DOHH2 (cell line): ENCODE measurements at regions not wholly inside any gene's neighbourhood (a gene's known extent, or its start where the extent isn't known, plus 50 kb on each side); places are given as distances from the start of the nearest gene placed in this dataset.

Source experiments
- H3F3A ChIP-seq: fragments of 200-600 bp; sonication (generic), shearing (Covaris generic); 2 replicates; pipeline ENCODE4 v1.6.0; 2016; ENCODE audit warnings: antibody characterized with exemption, mild to moderate bottlenecking; ENCODE audit not compliant: control insufficient read depth, insufficient read depth
- H3K27ac ChIP-seq: fragments of 200-600 bp; sonication (generic); 2 replicates; pipeline ENCODE4 v1.5.1; 2014; ENCODE audit warnings: low read depth, mild to moderate bottlenecking, low read length, moderate library complexity
- H3K27me3 ChIP-seq: fragments of 200-600 bp; sonication (generic); 2 replicates; pipeline ENCODE4 v1.6.1; 2014; ENCODE audit warnings: mild to moderate bottlenecking, low read length, mixed read lengths; ENCODE audit not compliant: control insufficient read depth
- H3K36me3 ChIP-seq: fragments of 200-600 bp; sonication (generic); 2 replicates; pipeline ENCODE4 v1.6.1; 2014; ENCODE audit warnings: mild to moderate bottlenecking, low read length, moderate library complexity, mixed read lengths; ENCODE audit not compliant: control insufficient read depth
- H3K4me1 ChIP-seq: fragments of 200-600 bp; sonication (generic); 2 replicates; pipeline ENCODE4 v1.6.1; 2014; ENCODE audit warnings: mild to moderate bottlenecking, low read length, mixed read lengths; ENCODE audit not compliant: control insufficient read depth
- H3K4me2 ChIP-seq: fragments of 200-600 bp; sonication (generic); 2 replicates; pipeline ENCODE4 v1.6.0; 2014; ENCODE audit warnings: mild to moderate bottlenecking, low read length, moderate library complexity
- H3K4me3 ChIP-seq: fragments of 200-600 bp; sonication (generic); 2 replicates; pipeline ENCODE4 v1.5.1; 2014; ENCODE audit warnings: mild to moderate bottlenecking, low read length, mixed read lengths
- H3K79me2 ChIP-seq: fragments of 200-600 bp; sonication (generic); 2 replicates; pipeline ENCODE4 v1.6.1; 2014; ENCODE audit warnings: mild to moderate bottlenecking, low read length, mixed read lengths; ENCODE audit not compliant: control insufficient read depth
- H3K9me2 ChIP-seq: fragments of 200-600 bp; sonication (generic); replicated peaks from 2 replicates; pipeline ENCODE4 v1.6.1; 2014; ENCODE audit warnings: mild to moderate bottlenecking, low read length, mixed read lengths; ENCODE audit not compliant: control insufficient read depth
- H3K9me3 ChIP-seq: fragments of 200-600 bp; sonication (generic); 2 replicates; pipeline ENCODE4 v1.6.1; 2014; ENCODE audit warnings: antibody characterized with exemption, low read length, mixed read lengths; ENCODE audit not compliant: control insufficient read depth, insufficient read depth
- H4K20me1 ChIP-seq: fragments of 200-600 bp; sonication (generic); 2 replicates; pipeline ENCODE4 v1.6.0; 2014; ENCODE audit warnings: low read depth, mild to moderate bottlenecking, antibody characterized with exemption, low read length, moderate library complexity; ENCODE audit not compliant: control insufficient read depth, insufficient read depth
- EZH2phosphoT487 ChIP-seq: fragments of 200-600 bp; sonication (generic); IDR thresholded peaks from 2 replicates; pipeline ENCODE4 v1.6.1; 2017; ENCODE audit warnings: borderline replicate concordance, mild to moderate bottlenecking, antibody characterized with exemption, low read length, moderate library complexity, mixed read lengths
- TF ChIP-seq, protein P1 (sequence below): fragments of 200-600 bp; sonication (generic); IDR thresholded peaks from one replicate; pipeline ENCODE4 v1.5.1; 2014; ENCODE audit warnings: antibody characterized with exemption, mild to moderate bottlenecking, low read depth, low read length; ENCODE audit not compliant: poor library complexity, severe bottlenecking

DNA sequence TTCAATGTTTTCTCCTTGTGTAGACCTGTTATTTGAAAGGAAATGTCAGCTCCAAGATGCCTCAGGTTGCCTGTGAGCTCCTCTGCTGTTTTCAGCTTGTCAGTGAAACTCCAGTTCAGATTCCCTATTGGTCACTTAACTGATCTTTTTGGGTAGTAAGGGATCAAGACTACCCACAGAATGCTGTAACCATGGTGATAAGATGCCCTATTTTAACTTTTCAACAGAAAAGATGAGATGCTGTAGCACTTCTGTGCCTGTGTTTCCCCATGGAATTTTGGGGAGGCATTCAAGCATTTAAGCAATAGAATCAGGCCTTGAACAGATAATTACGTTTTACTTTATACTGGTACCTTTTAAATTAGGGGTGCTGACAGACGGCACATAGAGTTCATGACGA, 106.6 kb upstream of the H2AZ1 start:
- Histone ChIP-seq H3K4me2 (no peak overlapping the region), H3K27ac (no peak overlapping the region), H3K27me3 (peaks cover 7% of the 10 kb centered on the region), H4K20me1 (no peaks in the 10 kb centered on the region), H3K79me2 (no peaks in the 10 kb centered on the region), H3K9me3 (no peaks in the 10 kb centered on the region), H3K4me1 (no peaks in the 10 kb centered on the region), H3K4me3 (no peak overlapping the region), H3F3A (no peaks in the 10 kb centered on the region), H3K9me2 (no peaks in the 10 kb centered on the region), H3K36me3 (no peaks in the 10 kb centered on the region)
- TF ChIP-seq, protein P1, sequence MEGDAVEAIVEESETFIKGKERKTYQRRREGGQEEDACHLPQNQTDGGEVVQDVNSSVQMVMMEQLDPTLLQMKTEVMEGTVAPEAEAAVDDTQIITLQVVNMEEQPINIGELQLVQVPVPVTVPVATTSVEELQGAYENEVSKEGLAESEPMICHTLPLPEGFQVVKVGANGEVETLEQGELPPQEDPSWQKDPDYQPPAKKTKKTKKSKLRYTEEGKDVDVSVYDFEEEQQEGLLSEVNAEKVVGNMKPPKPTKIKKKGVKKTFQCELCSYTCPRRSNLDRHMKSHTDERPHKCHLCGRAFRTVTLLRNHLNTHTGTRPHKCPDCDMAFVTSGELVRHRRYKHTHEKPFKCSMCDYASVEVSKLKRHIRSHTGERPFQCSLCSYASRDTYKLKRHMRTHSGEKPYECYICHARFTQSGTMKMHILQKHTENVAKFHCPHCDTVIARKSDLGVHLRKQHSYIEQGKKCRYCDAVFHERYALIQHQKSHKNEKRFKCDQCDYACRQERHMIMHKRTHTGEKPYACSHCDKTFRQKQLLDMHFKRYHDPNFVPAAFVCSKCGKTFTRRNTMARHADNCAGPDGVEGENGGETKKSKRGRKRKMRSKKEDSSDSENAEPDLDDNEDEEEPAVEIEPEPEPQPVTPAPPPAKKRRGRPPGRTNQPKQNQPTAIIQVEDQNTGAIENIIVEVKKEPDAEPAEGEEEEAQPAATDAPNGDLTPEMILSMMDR: no peak
- TF ChIP-seq EZH2phosphoT487: no peak

DNA sequence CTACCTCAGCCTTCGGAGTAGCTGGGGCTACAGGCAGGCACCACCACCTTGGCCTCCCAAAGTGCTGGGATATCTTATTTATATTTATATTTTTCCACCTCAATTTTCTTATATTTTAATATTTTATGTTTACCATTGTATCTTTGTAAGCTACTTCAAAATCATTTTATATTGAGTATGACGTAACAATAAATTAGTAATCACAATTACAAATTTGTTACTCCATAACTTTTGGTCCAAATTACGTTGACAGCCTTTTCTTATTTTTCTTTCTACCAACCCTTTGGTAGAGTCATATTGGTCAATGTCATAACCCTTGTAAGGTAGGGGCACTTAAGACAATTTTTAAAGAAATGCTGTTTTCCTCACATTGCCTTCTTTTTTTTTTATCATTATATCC, 104.0 kb upstream of the H2AZ1 start:
- no peak overlapping the region for H3K4me3 ChIP-seq
- no peaks in the 10 kb centered on the region; the same call in 1 of the 2 replicates for H3K27me3 ChIP-seq
- H3F3A ChIP-seq: no peaks in the 10 kb centered on the region
- no peak for TF ChIP-seq EZH2phosphoT487
- TF ChIP-seq, protein P1: no peak
- no peak overlapping the region for H3K27ac ChIP-seq
- H3K9me3 ChIP-seq: no peaks in the 10 kb centered on the region
- H3K9me2 ChIP-seq: no peaks in the 10 kb centered on the region
- H4K20me1 ChIP-seq: no peaks in the 10 kb centered on the region
- H3K4me2 ChIP-seq: no peak overlapping the region
- no peaks in the 10 kb centered on the region for H3K4me1 ChIP-seq
- no peaks in the 10 kb centered on the region for H3K79me2 ChIP-seq
- no peaks in the 10 kb centered on the region for H3K36me3 ChIP-seq

DNA sequence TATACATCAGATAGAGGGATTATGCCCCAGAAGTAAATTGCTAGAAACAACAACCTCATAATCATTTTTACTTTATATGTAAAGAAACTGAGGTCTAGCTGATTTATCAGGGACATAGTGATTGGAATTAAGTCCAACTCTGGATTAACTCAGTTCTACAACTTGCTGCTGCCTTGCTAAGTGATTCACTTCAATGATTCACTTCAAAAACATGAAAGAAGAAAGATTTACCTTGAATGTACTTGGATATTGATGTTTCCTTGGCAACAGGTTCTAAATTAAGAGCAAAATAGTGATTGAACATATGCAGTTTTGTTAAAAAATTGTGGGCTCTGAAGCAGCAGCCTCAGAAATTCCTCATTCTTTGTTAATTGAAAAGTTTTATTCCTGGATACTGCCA, 99.8 kb upstream of the H2AZ1 start:
- TF ChIP-seq, protein P1: no peak
- TF ChIP-seq EZH2phosphoT487: no peak
- Histone ChIP-seq H3F3A (no peaks in the 10 kb centered on the region), H3K4me3 (no peak overlapping the region)

DNA sequence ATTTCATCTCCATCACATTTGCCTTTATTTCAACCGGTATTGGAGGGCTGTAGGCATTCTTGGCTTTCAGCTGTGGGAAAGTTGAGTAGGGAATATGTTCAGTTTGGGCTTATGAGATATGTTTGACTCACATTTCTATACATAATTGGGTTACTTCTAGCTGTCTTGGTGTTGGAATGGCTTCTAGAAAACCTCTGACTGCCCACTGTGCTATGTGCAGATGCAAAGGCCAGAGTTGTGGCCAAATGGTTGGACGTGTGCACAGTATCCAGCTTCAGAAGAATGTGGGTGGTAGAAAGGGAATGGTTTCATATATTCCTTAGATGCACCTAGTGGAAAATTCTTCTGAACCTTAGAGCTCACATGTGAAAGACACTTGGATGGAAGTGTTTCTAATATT, 92.6 kb upstream of the H2AZ1 start:
- Histone ChIP-seq H3K79me2 (no peaks in the 10 kb centered on the region), H3K4me3 (no peak overlapping the region), H3K9me2 (no peaks in the 10 kb centered on the region)

More for the DNA sequence above, 99.8 kb upstream of the H2AZ1 start:
- Histone ChIP-seq H3K9me3 (no peaks in the 10 kb centered on the region), H3K4me2 (no peak overlapping the region), H3K36me3 (no peaks in the 10 kb centered on the region), H3K9me2 (no peaks in the 10 kb centered on the region), H3K27ac (no peak overlapping the region), H3K79me2 (no peaks in the 10 kb centered on the region), H3K4me1 (no peaks in the 10 kb centered on the region), H3K27me3 (no peaks in the 10 kb centered on the region; the same call in 1 of the 2 replicates), H4K20me1 (no peaks in the 10 kb centered on the region)

More for the DNA sequence above, 92.6 kb upstream of the H2AZ1 start:
- H4K20me1 ChIP-seq: no peaks in the 10 kb centered on the region
- no peaks in the 10 kb centered on the region for H3K9me3 ChIP-seq
- H3K4me1 ChIP-seq: no peaks in the 10 kb centered on the region
- H3K27me3 ChIP-seq: no peaks in the 10 kb centered on the region
- no peak overlapping the region for H3K4me2 ChIP-seq
- no peaks in the 10 kb centered on the region for H3F3A ChIP-seq
- H3K27ac ChIP-seq: no peak overlapping the region
- no peaks in the 10 kb centered on the region for H3K36me3 ChIP-seq
- TF ChIP-seq, protein P1: no peak
- TF ChIP-seq EZH2phosphoT487: no peak
